NCI-H774 (cell line): ENCODE measurements at regions not wholly inside any gene's neighbourhood (a gene's known extent, or its start where the extent isn't known, plus 50 kb on each side); places are given as distances from the start of the nearest gene placed in this dataset.

Experiments
- DNase-seq: peaks from one replicate; lab custom pipeline; 2025; lab: John Stamatoyannopoulos, UW

- no peak for DNase-seq
Observed at GRCh38 chr4:175441256-175441655, 370.8 kb downstream of the GPM6A start.

GRCh38 chr4:175443547-175443946 is 368.5 kb downstream of the GPM6A start:
- DNase-seq: no peak

GRCh38 chr4:175444512-175444911 is 367.6 kb downstream of the GPM6A start:
- no peak for DNase-seq

GRCh38 chr4:175447016-175447415 is 365.0 kb downstream of the GPM6A start:
- DNase-seq: no peak

- DNase-seq: no peak
Observed at GRCh38 chr4:175450446-175450845, 361.6 kb downstream of the GPM6A start.

GRCh38 chr4:175451238-175451965 is 360.7 kb downstream of the GPM6A start:
- no peak for DNase-seq

GRCh38 chr4:175453456-175453855 is 358.6 kb downstream of the GPM6A start:
- DNase-seq: no peak

GRCh38 chr4:175456131-175456530 is 355.9 kb downstream of the GPM6A start:
- DNase-seq: no peak

- DNase-seq: no peak
Observed at GRCh38 chr4:175457956-175458355, 354.1 kb downstream of the GPM6A start.

- DNase-seq: no peak
Observed at GRCh38 chr4:175459571-175459970, 352.5 kb downstream of the GPM6A start.

- no peak for DNase-seq
Observed at GRCh38 chr4:175460414-175460813, 351.6 kb downstream of the GPM6A start.

GRCh38 chr4:175469514-175469913 is 342.6 kb downstream of the GPM6A start:
- no peak for DNase-seq

- DNase-seq: no peak
Observed at GRCh38 chr4:175470131-175470530, 341.9 kb downstream of the GPM6A start.

- no peak for DNase-seq
Observed at GRCh38 chr4:175480404-175480803, 331.7 kb downstream of the GPM6A start.

- DNase-seq: no peak
Observed at GRCh38 chr4:175499735-175500352, 312.2 kb downstream of the GPM6A start.

GRCh38 chr4:175504318-175504717 is 307.7 kb downstream of the GPM6A start:
- no peak for DNase-seq

GRCh38 chr4:175509320-175509719 is 302.7 kb downstream of the GPM6A start:
- no peak for DNase-seq

GRCh38 chr4:175511861-175512260 is 300.2 kb downstream of the GPM6A start:
- DNase-seq: no peak

- DNase-seq: no peak
Observed at GRCh38 chr4:175514174-175514573, 297.9 kb downstream of the GPM6A start.

GRCh38 chr4:175530655-175531054 is 281.4 kb downstream of the GPM6A start:
- no peak for DNase-seq

GRCh38 chr4:175531405-175532091 is 280.5 kb downstream of the GPM6A start:
- no peak for DNase-seq

- DNase-seq: peak; percentile 35
Observed at GRCh38 chr4:175536852-175537453, 275.1 kb downstream of the GPM6A start.

GRCh38 chr4:175539498-175539897 is 272.6 kb downstream of the GPM6A start:
- no peak for DNase-seq
